ENCODE measurements at regions not wholly inside any gene's neighbourhood (a gene's known extent, or its start where the extent isn't known, plus 50 kb on each side); places are given as distances from the start of the nearest gene placed in this dataset.

DNA sequence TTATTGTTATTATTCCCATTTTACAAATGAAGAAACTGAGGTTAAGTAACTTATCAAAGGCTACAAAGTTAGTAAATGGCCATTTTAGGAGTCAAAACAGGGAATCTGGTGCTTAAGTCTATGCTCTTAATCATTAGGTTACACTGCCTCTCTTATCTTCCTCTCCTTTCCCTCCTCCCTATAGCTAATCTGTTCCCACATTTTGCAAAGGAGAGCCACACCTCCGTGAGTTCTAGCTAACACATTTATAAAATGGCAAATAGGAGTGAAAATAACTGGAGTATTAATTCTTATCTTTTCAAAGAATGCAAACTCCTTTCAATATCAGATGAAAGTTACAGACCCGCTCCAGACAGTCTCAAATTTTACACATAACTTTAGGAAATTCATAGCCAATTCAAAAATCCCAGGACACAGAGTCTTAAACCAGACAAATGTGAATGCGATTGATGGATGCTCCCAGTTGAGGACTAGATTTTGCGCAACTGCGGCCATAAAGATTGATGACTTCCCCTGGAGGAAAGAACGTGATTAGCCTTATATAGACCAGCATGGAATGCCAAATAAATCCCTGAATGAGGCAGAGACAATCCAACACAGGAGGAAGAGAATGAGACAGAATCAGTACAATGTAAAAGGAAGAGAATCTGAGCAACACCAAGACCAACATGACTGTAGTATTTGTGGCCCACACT, 225.0 kb upstream of the ARID2 start:
- H3K27ac ChIP-seq, result no peak overlapping the region
- H3K4me1 ChIP-seq, result no peaks in the 10 kb centered on the region
- no peak overlapping the region for H3K4me3 ChIP-seq
- TF ChIP-seq, protein P1, sequence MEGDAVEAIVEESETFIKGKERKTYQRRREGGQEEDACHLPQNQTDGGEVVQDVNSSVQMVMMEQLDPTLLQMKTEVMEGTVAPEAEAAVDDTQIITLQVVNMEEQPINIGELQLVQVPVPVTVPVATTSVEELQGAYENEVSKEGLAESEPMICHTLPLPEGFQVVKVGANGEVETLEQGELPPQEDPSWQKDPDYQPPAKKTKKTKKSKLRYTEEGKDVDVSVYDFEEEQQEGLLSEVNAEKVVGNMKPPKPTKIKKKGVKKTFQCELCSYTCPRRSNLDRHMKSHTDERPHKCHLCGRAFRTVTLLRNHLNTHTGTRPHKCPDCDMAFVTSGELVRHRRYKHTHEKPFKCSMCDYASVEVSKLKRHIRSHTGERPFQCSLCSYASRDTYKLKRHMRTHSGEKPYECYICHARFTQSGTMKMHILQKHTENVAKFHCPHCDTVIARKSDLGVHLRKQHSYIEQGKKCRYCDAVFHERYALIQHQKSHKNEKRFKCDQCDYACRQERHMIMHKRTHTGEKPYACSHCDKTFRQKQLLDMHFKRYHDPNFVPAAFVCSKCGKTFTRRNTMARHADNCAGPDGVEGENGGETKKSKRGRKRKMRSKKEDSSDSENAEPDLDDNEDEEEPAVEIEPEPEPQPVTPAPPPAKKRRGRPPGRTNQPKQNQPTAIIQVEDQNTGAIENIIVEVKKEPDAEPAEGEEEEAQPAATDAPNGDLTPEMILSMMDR (IDR thresholded peaks at IDR 0.05), result no peak
- intact Hi-C loops (cut with DNase I), result no loop called here
- DNase-seq, result no peak
- no peaks in the 10 kb centered on the region for H3K9me3 ChIP-seq
- no peak overlapping the region for H3K9ac ChIP-seq (ENCODE audit: low read depth in 2 of 2, low read length in 2 of 2)
- no peaks in the 10 kb centered on the region for H3K27me3 ChIP-seq
- H3K36me3 ChIP-seq, result no peaks in the 10 kb centered on the region

- TF ChIP-seq, protein P1 (IDR thresholded peaks at IDR 0.05), result no peak
- DNase-seq, result no peak
- intact Hi-C loops (cut with DNase I), result no loop called here
Measured at GRCh38 chr12:45509187-45509586, 220.3 kb upstream of the ARID2 start.

DNA sequence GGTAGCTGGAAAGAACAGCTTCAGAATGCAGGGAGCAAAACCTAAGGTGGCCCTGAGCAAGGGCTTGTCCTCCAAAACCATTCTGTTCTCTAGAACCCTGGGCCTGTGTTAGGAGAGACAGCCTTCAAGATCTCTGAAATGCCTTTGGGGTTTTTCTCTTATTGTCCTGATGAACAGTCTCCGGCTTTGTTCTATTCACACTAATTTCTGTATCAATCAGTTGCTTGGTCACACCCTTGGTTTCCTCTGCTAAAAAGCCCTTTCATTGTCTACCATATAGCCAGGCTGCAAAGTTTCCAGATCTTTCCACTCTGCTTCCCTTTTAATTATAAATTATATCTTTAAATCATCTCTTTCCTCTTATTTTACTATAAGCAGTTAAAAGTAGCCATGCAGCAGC, 219.9 kb upstream of the ARID2 start:
- Histone ChIP-seq H3K27ac (no peak overlapping the region), H3K9ac (ENCODE audit: low read depth in 2 of 2, low read length in 2 of 2) (no peak overlapping the region), H3K4me1 (no peaks in the 10 kb centered on the region), H3K9me3 (no peaks in the 10 kb centered on the region), H3K27me3 (no peaks in the 10 kb centered on the region), H3K4me3 (no peak overlapping the region), H3K36me3 (no peaks in the 10 kb centered on the region)
- TF ChIP-seq, protein P1 (IDR thresholded peaks at IDR 0.05), result no peak
- intact Hi-C loops (cut with DNase I), result no loop called here
- no peak for DNase-seq

More at GRCh38 chr12:45509187-45509586, 220.3 kb upstream of the ARID2 start:
- H3K9me3 ChIP-seq, result no peaks in the 10 kb centered on the region
- no peaks in the 10 kb centered on the region for H3K4me1 ChIP-seq
- no peaks in the 10 kb centered on the region for H3K36me3 ChIP-seq
- no peak overlapping the region for H3K4me3 ChIP-seq
- no peak overlapping the region for H3K27ac ChIP-seq
- H3K27me3 ChIP-seq, result no peaks in the 10 kb centered on the region
- no peak overlapping the region for H3K9ac ChIP-seq (ENCODE audit: low read depth in 2 of 2, low read length in 2 of 2)

DNA sequence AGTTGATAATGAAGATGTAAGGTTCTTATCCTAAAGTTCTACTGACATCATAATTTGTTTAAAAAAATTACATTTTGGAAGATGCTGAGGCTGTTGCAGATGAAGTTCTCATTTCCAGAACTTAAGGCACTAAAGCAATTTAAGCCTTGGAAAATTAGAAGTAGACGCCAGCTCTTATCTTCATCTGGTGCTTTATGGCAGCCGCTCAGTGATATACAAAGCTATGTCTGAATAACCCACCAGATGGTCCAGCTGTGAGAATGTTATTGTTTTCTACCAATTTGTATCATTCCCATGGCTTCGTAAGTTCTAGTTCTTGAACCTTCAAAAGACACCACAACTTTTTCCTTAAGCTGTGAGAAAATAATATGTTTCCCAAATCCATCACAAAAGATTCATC, 212.1 kb upstream of the ARID2 start:
- Histone ChIP-seq H3K27me3 (no peaks in the 10 kb centered on the region), H3K4me1 (no peaks in the 10 kb centered on the region), H3K9ac (ENCODE audit: low read depth in 2 of 2, low read length in 2 of 2) (no peak overlapping the region), H3K9me3 (no peaks in the 10 kb centered on the region), H3K27ac (no peak overlapping the region), H3K4me3 (no peak overlapping the region), H3K36me3 (no peaks in the 10 kb centered on the region)
- DNase-seq, result no peak
- intact Hi-C loops (cut with DNase I), result no loop called here
- TF ChIP-seq, protein P1 (IDR thresholded peaks at IDR 0.05), result no peak

DNA sequence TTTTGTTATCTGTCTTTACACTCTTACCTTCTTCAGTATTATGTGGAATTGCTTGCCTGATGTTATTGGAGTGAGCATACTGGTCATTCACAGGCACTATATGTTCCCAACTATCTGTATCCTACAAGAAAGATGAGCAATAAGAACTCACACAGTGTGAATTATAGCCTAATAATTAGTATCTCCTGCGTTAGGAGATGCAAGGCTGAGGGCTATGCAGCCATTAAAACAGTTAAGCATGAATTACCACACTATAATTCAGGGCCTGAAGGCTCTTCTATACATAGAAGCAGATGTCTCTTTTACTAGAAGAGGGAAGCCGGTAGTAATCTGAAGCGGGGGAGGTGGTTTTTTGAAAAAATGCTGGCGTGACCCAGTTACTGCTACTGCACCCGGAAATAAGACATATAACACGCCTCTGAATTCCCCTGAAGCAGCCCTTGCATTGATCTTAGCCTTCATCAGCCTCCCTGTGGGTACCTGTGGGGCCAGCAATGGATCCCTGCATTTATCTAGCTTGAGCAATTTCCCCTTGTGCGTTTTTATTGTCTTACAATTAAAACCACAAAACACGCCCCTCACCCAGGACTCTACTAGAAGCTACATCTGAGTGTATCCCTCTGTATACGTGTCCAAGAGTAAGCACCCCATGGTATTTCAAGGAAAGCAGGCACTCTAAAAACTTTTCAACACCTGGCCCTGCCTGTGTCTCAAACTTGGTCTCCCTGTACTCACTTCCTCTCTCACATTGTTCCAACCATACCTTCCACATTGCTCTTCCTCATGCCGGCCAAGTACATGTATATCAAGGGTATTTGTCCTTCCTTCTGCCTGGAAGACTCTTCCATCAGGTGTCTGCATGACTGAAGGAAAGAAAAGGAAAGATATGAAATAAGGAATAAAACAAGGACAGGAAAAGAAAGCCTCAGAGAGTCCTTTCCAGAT, 210.9 kb upstream of the ARID2 start:
- Histone ChIP-seq H3K27ac (no peak overlapping the region), H3K9me3 (no peaks in the 10 kb centered on the region), H3K36me3 (no peaks in the 10 kb centered on the region), H3K4me3 (no peak overlapping the region), H3K4me1 (no peaks in the 10 kb centered on the region), H3K9ac (ENCODE audit: low read depth in 2 of 2, low read length in 2 of 2) (no peak overlapping the region), H3K27me3 (no peaks in the 10 kb centered on the region)
- DNase-seq, result no peak
- intact Hi-C loops (cut with DNase I), result no loop called here
- TF ChIP-seq, protein P1 (IDR thresholded peaks at IDR 0.05), result no peak
